Aorta (tissue), 5 donors: ENCODE measurements at regions not wholly inside any gene's neighbourhood (a gene's known extent, or its start where the extent isn't known, plus 50 kb on each side); places are given as distances from the start of the nearest gene placed in this dataset.

Experiments
- ATAC-seq: fragments of 200-7000 bp; cut with Tn5 transposase; one replicate; pipeline ENCODE4 v1.9.1; 2022; ENCODE audit warnings: moderate library complexity; ENCODE audit not compliant: low FRiP score
- DNase-seq, 2 donors: peaks; one replicate each; pipeline ENCODE4 v3.0.0-alpha.2; 2020
- H3K27ac ChIP-seq, 2 donors: one replicate each; pipeline ENCODE4 v1.5.1; 2013; ENCODE audit warnings: low read length in 2 of 2, mild to moderate bottlenecking in 2 of 2, moderate library complexity in 2 of 2, control low read depth in 1 of 2, inconsistent platforms in 1 of 2, low read depth in 1 of 2
- H3K27me3 ChIP-seq, 2 donors: one replicate each; pipeline ENCODE4 v1.6.1; 2013; ENCODE audit warnings: control low read depth in 1 of 2, low read length in 1 of 2, mild to moderate bottlenecking in 1 of 2, moderate library complexity in 1 of 2; ENCODE audit not compliant: insufficient read depth in 2 of 2, control insufficient read depth in 1 of 2
- H3K36me3 ChIP-seq, 2 donors: one replicate each; pipeline ENCODE4 v1.6.1; 2013; ENCODE audit warnings: control low read depth in 1 of 2, low read length in 1 of 2, mild to moderate bottlenecking in 1 of 2; ENCODE audit not compliant: insufficient read depth in 2 of 2, control insufficient read depth in 1 of 2
- H3K4me1 ChIP-seq, 2 donors: one replicate each; pipeline ENCODE4 v1.6.1; 2013; ENCODE audit warnings: low read length in 2 of 2, control low read depth in 1 of 2, mild to moderate bottlenecking in 1 of 2, moderate library complexity in 1 of 2; ENCODE audit not compliant: insufficient read depth in 2 of 2, control insufficient read depth in 1 of 2
- H3K4me3 ChIP-seq, 2 donors: one replicate each; pipeline ENCODE4 v1.5.1; 2013; ENCODE audit warnings: low read length in 2 of 2, control low read depth in 1 of 2, mild to moderate bottlenecking in 1 of 2
- H3K9me3 ChIP-seq: one replicate; pipeline ENCODE4 v1.6.1; 2013; ENCODE audit warnings: mild to moderate bottlenecking, low read length; ENCODE audit not compliant: control insufficient read depth
- WGBS, 2 donors: extraction: QIAGEN DNeasy Blood & Tissue Kit; methylation state at CpG; one replicate each; pipeline ENCODE4 v1.1.7; 2013; 5-methylcytosine and 5-hydroxymethylcytosine counted together
- intact Hi-C, 2 donors: fragments of 100-400 bp; cut with DNase I; formaldehyde crosslinking; loops; one replicate each; pipeline versions ENCODE4 v1.14.2 to v1.15.0; 2022
- donor health status: healthy with polysubstance abuse.
- donor health status: Bipolar disorder and iron deficiency.
- donor health status: DM: no; HTN: no; CAD: no.
- donor health status: DM: no; HTN: no; CAD: no.
- donor health status: DM: yes; HTN: yes; CAD: no.

GRCh38 chr1:239526391-239526790, 140.0 kb downstream of the CHRM3 start:
- WGBS, 2 donors = 94% methylated on average over 4 of the region's 4 CpGs
- Histone ChIP-seq H3K27ac (no peak overlapping the region), H3K27me3 (no peaks in the 10 kb centered on the region), H3K9me3 (no peaks in the 10 kb centered on the region), H3K4me1 (no peaks in the 10 kb centered on the region), H3K36me3 (no peaks in the 10 kb centered on the region), H3K4me3 (no peak overlapping the region)
- DNase-seq (no peak), ATAC-seq (no peak)
- intact Hi-C loops = no loop called here

DNA sequence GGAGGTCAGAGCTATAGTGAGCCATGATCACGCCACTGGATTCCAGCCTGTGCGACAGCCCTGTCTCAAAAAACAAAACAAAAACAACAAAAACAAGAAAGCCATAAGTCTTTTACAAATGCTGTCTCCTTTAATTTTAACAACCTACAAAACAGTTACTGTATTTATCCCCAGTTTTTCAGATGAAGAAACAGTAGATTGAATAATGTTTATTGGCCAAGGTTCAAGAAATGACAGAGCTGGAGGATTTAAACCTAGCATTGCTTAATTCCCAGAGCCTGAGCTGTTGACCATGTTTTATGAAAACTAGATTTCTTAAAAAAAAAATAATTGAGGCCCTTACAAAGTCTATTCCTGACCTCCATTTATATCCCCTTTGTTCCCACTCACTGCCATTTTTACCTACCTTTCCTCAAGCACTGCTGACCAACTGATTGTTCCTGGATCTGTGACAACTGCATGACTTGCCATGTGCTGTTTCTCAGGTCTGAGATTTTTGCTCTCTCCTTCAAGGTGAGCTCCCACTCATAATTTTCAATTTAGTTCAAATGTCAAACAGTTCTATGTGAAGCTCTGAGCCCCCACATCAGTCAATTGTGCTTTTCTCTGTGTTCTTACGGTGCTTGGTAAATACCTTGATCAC, 140.8 kb downstream of the CHRM3 start:
- no peaks in the 10 kb centered on the region for H3K27me3 ChIP-seq
- no peaks in the 10 kb centered on the region for H3K4me1 ChIP-seq
- H3K9me3 ChIP-seq = no peaks in the 10 kb centered on the region
- DNase-seq (no peak), ATAC-seq (no peak)
- H3K36me3 ChIP-seq = no peaks in the 10 kb centered on the region
- H3K4me3 ChIP-seq = no peak overlapping the region
- WGBS, 2 donors = 88 to 97% methylated on average over 3 of the region's 3 CpGs
- intact Hi-C loops = no loop called here
- H3K27ac ChIP-seq = no peak overlapping the region

- DNase-seq = no peak
- WGBS, 2 donors = 42 to 47% methylated on average over 5 of the region's 5 CpGs
- ATAC-seq = no peak
These were observed 149.9 kb downstream of the CHRM3 start for GRCh38 chr1:239536165-239536849.

DNA sequence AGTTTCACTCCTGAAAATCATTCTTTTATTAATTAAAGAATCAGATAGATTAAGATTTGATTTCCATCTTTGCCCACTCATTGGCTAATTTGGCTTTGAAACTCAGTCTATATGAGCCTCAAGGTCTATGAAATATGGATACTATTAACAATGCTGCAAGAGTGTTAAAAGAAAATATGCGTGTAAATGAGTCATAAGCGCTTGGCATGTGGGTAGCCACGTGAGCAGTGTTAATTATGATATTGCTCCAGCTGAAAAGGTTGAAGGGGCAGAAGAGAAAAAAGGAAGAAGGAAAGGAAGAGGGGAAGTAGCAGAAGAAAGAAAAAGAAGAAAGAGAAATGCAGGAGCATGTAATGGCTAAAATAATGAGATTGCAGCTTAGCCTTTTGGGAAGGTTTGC, 151.4 kb downstream of the CHRM3 start:
- H3K36me3 ChIP-seq = no peaks in the 10 kb centered on the region
- no peaks in the 10 kb centered on the region for H3K4me1 ChIP-seq
- no peak for DNase-seq
- H3K4me3 ChIP-seq = no peak overlapping the region
- no peak for ATAC-seq
- 63 to 68% methylated on average over 3 of the region's 3 CpGs for WGBS, 2 donors
- intact Hi-C loops = no loop called here
- H3K27me3 ChIP-seq = no peaks in the 10 kb centered on the region
- no peaks in the 10 kb centered on the region for H3K9me3 ChIP-seq
- no peak overlapping the region for H3K27ac ChIP-seq

More at GRCh38 chr1:239536165-239536849, 149.9 kb downstream of the CHRM3 start:
- intact Hi-C loops = no loop called here
- Histone ChIP-seq H3K9me3 (no peaks in the 10 kb centered on the region), H3K36me3 (no peaks in the 10 kb centered on the region), H3K27ac (no peak overlapping the region), H3K27me3 (no peaks in the 10 kb centered on the region), H3K4me3 (no peak overlapping the region), H3K4me1 (no peaks in the 10 kb centered on the region)

- ATAC-seq (no peak), DNase-seq (no peak)
- 58 to 69% methylated on average over 2 of the region's 2 CpGs for WGBS, 2 donors
- H3K27me3 ChIP-seq = no peaks in the 10 kb centered on the region
- H3K4me1 ChIP-seq = no peaks in the 10 kb centered on the region
- intact Hi-C loops = no loop called here
- no peaks in the 10 kb centered on the region for H3K36me3 ChIP-seq
- H3K27ac ChIP-seq = no peak overlapping the region
- no peak overlapping the region for H3K4me3 ChIP-seq
- H3K9me3 ChIP-seq = peaks cover 2% of the 10 kb centered on the region
These were observed 152.0 kb downstream of the CHRM3 start for GRCh38 chr1:239538239-239538988.

- Histone ChIP-seq H3K27me3 (no peaks in the 10 kb centered on the region), H3K4me1 (no peaks in the 10 kb centered on the region), H3K4me3 (no peak overlapping the region), H3K9me3 (peaks cover 2% of the 10 kb centered on the region), H3K27ac (no peak overlapping the region), H3K36me3 (no peaks in the 10 kb centered on the region)
- intact Hi-C loops = no loop called here
- 82 to 88% methylated on average over 2 of the region's 2 CpGs for WGBS, 2 donors
- ATAC-seq (no peak), DNase-seq (no peak)
These were observed 152.7 kb downstream of the CHRM3 start for GRCh38 chr1:239539051-239539450.

- H3K4me1 ChIP-seq = no peaks in the 10 kb centered on the region
- no peak for DNase-seq
- H3K27me3 ChIP-seq = no peaks in the 10 kb centered on the region
- no peak overlapping the region for H3K27ac ChIP-seq
- no peaks in the 10 kb centered on the region for H3K36me3 ChIP-seq
- WGBS, 2 donors = 91 to 93% methylated on average over 4 of the region's 4 CpGs
- no peak for ATAC-seq
- intact Hi-C loops = no loop called here
- no peak overlapping the region for H3K4me3 ChIP-seq
- peaks cover 2% of the 10 kb centered on the region for H3K9me3 ChIP-seq
These were observed 153.4 kb downstream of the CHRM3 start for GRCh38 chr1:239539812-239540211.

DNA sequence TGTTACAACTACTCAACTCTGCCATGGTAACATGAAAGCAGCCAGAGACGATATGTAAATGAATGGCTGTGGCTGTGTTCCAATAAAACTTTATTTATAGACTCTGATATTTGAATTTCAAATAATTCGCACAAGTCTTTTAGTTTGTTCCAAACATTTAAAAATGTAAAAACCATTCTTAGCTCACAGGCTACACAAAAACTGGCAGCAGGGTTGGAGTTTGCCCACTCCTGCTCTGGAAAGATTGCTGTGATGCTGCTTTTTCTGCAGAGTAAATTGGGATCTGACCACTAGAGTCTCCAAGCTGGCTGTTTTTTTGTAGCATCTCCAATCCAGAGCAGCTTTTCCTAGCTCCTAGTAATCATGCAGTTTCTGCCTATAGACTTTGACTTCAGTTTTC, 157.5 kb downstream of the CHRM3 start:
- Histone ChIP-seq H3K9me3 (peaks cover 2% of the 10 kb centered on the region), H3K36me3 (no peaks in the 10 kb centered on the region), H3K4me1 (no peaks in the 10 kb centered on the region), H3K27ac (no peak overlapping the region), H3K27me3 (no peaks in the 10 kb centered on the region), H3K4me3 (no peak overlapping the region)
- no peak for ATAC-seq
- 31 to 32% methylated on average over 2 of the region's 2 CpGs for WGBS, 2 donors
- intact Hi-C loops = no loop called here
- DNase-seq = no peak

GRCh38 chr1:239545466-239545865, 159.1 kb downstream of the CHRM3 start:
- peaks cover 2% of the 10 kb centered on the region for H3K9me3 ChIP-seq

More at GRCh38 chr1:239545466-239545865, 159.1 kb downstream of the CHRM3 start:
- WGBS, 2 donors = 78 to 81% methylated on average over 3 of the region's 3 CpGs
- DNase-seq = no peak
- H3K27me3 ChIP-seq = no peaks in the 10 kb centered on the region
- H3K27ac ChIP-seq = no peak overlapping the region
- intact Hi-C loops = no loop called here
- no peaks in the 10 kb centered on the region for H3K36me3 ChIP-seq
- H3K4me1 ChIP-seq = no peaks in the 10 kb centered on the region
- H3K4me3 ChIP-seq = no peak overlapping the region
- no peak for ATAC-seq
